GM23248 (cell line): ENCODE measurements at regions not wholly inside any gene's neighbourhood (a gene's known extent, or its start where the extent isn't known, plus 50 kb on each side); places are given as distances from the start of the nearest gene placed in this dataset.

Experiments used
- EZH2 ChIP-seq: fragments of 200-600 bp; sonication (generic); IDR thresholded peaks from 2 replicates; pipeline ENCODE4 v1.6.1; 2018; ENCODE audit warnings: antibody characterized with exemption, mild to moderate bottlenecking; ENCODE audit not compliant: insufficient read depth, poor library complexity, severe bottlenecking
- EZH2phosphoT487 ChIP-seq: fragments of 200-600 bp; sonication (generic); IDR thresholded peaks from 2 replicates; pipeline ENCODE4 v1.6.1; 2018; ENCODE audit warnings: antibody characterized with exemption, moderate library complexity, mild to moderate bottlenecking, low read depth; ENCODE audit not compliant: insufficient read depth

- TF ChIP-seq EZH2 (no peak), EZH2phosphoT487 (no peak)
Measured at GRCh38 chr20:56952258-56953047, 314.0 kb downstream of the BMP7 start.
